ENCODE measurements at regions not wholly inside any gene's neighbourhood (a gene's known extent, or its start where the extent isn't known, plus 50 kb on each side); places are given as distances from the start of the nearest gene placed in this dataset.
"Not testable (repeated sequence)": the region's sequence is repeated elsewhere in the genome, so short reads cannot be mapped to it uniquely, and the experiment has no call there.

DNA sequence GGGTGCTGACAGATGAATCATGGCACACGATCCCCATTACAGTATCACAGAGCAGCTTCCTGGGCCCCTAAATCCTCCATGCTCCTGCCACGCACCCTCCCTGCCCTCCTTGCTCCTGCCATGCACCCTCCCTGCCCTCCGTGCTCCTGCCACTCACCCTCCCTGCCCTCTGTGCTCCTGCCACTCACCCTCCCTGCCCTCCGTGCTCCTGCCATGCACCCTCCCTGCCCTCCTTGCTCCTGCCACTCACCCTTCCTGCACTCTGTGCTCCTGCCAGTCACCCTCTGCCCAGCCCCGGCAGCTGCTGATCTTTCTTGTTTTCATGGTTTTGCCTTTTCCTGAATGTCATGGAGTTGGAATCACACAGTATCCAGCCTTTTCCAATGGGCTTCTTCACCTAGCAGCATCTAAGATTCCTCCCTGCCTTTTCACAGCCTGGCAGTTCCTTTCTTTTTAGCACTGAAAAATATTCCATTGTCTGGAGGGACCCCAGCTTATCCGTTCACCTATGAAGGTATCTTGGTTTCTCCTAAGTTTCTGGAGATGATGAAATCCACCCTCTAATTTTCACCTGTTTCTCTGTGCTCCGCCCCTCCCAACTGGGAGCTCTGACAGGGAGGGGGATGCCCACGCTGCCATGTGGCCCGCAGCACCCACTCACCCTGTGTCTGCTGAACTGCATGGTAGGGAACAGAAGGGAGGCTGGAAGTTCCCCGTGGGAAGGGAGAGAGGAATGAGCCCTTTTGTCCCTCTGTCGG is 142.3 kb downstream of the NPIPB11 start:
- H3K36me3 Mint-ChIP-seq (ENCODE audit: low read depth); H3K27ac Mint-ChIP-seq; CTCF ChIA-PET; H3K4me1 Mint-ChIP-seq; ATAC-seq; H3K9me3 Mint-ChIP-seq (ENCODE audit: low read depth); H3K4me3 Mint-ChIP-seq; intact Hi-C loops (cut with DNase I, micrococcal nuclease); POLR2A ChIA-PET; DNase-seq; H3K27me3 Mint-ChIP-seq: not testable (repeated sequence)

- CTCF ChIA-PET; H3K9me3 Mint-ChIP-seq (ENCODE audit: low read depth); H3K27me3 Mint-ChIP-seq; H3K4me1 Mint-ChIP-seq; DNase-seq; intact Hi-C loops (cut with DNase I, micrococcal nuclease); H3K4me3 Mint-ChIP-seq; H3K36me3 Mint-ChIP-seq (ENCODE audit: low read depth); H3K27ac Mint-ChIP-seq; ATAC-seq; POLR2A ChIA-PET: not testable (repeated sequence)
These were observed 143.8 kb downstream of the NPIPB11 start for GRCh38 chr16:29262725-29263124.

GRCh38 chr16:29261427-29262248 is 144.9 kb downstream of the NPIPB11 start:
- DNase-seq; H3K36me3 Mint-ChIP-seq (ENCODE audit: low read depth); POLR2A ChIA-PET; ATAC-seq; CTCF ChIA-PET; H3K27me3 Mint-ChIP-seq; H3K4me3 Mint-ChIP-seq; H3K4me1 Mint-ChIP-seq; H3K27ac Mint-ChIP-seq; H3K9me3 Mint-ChIP-seq (ENCODE audit: low read depth); intact Hi-C loops (cut with DNase I, micrococcal nuclease): not testable (repeated sequence)

DNA sequence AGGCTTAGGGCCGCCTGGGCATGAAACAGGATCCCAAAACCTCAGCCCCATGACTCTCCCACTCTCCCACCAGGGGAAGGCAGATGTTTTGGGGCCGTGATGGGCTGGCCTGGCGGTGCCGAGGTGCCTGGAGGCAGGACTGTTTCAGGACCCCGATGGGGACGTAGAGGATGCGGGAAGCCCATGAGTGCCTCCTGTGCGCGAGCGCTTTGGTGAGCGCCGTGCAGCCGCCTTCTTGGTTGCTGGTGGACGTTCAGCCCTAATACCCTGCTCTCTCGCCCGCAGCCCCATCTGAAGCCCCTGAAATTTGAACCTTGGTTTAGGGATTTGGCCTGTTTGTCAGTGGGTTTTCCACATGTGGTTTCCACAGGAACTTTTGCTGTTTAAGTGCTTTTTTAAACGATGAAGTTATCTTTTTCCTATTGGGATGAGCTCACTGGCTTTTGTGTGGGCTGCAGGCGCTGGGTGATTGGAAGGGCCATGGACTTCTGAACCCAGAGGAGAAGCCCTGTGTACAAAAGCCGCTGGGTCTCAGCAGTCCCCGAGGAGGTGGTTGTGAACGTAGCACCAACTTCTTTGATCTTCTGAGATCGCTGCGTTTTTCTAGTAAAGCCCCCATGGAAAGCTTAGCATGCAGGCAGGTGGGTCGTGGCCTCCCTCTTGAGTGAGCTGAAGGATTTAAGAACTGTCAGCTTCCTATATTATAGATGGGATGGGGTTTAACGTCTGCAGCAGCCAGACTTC is 145.7 kb downstream of the NPIPB11 start:
- H3K36me3 Mint-ChIP-seq (ENCODE audit: low read depth); POLR2A ChIA-PET; H3K4me1 Mint-ChIP-seq; H3K4me3 Mint-ChIP-seq; H3K27ac Mint-ChIP-seq; CTCF ChIA-PET; intact Hi-C loops (cut with DNase I, micrococcal nuclease); H3K9me3 Mint-ChIP-seq (ENCODE audit: low read depth); ATAC-seq; DNase-seq; H3K27me3 Mint-ChIP-seq: not testable (repeated sequence)

DNA sequence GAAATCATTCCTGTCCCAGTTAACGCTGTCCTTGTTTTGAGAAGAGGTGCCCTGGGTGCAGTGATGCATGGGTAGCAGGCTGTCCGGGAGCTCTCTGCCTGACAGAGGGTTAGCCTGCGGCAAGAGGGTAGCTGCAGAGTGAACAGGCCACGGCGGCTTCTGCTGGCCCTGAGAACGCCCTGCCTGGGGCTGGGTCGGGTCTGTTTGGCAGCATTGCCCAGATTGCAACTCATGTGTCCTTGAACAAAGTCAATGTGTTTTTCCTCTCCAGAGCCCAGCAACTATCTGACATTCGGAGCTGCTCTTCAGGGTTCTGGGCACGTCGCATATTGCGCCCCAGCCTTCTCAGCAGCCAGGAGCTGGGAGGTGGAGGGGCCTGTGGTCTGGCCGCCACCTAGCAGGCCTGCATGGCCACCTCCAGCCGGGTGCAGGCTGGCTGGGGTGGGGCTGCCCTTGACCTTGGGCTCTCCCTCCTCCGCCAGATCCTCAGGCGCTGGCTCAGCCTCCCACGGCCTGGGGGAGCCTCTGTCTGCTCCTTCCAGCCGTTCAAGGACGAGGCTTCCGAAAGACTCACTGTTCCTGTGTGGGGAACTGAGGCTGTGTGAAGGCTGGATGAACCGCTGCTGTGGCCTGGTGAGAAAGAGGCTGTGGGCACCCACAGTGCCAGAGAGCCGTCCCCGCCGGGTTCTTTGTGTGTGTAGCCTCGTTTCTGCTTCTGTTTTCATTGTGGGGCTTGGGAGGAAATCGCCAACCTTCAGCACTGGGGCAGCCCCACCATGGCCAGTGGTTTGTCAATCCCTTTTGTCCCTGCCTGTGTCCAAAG is 146.7 kb downstream of the NPIPB11 start:
- H3K4me3 Mint-ChIP-seq; DNase-seq; H3K27ac Mint-ChIP-seq; CTCF ChIA-PET; H3K9me3 Mint-ChIP-seq (ENCODE audit: low read depth); POLR2A ChIA-PET; intact Hi-C loops (cut with DNase I, micrococcal nuclease); H3K36me3 Mint-ChIP-seq (ENCODE audit: low read depth); H3K27me3 Mint-ChIP-seq; ATAC-seq; H3K4me1 Mint-ChIP-seq: not testable (repeated sequence)

GRCh38 chr16:29258946-29259634 is 147.4 kb downstream of the NPIPB11 start:
- H3K4me3 Mint-ChIP-seq; H3K36me3 Mint-ChIP-seq (ENCODE audit: low read depth); H3K27me3 Mint-ChIP-seq; DNase-seq; CTCF ChIA-PET; H3K27ac Mint-ChIP-seq; H3K9me3 Mint-ChIP-seq (ENCODE audit: low read depth); H3K4me1 Mint-ChIP-seq; intact Hi-C loops (cut with DNase I, micrococcal nuclease); POLR2A ChIA-PET; ATAC-seq: not testable (repeated sequence)

DNA sequence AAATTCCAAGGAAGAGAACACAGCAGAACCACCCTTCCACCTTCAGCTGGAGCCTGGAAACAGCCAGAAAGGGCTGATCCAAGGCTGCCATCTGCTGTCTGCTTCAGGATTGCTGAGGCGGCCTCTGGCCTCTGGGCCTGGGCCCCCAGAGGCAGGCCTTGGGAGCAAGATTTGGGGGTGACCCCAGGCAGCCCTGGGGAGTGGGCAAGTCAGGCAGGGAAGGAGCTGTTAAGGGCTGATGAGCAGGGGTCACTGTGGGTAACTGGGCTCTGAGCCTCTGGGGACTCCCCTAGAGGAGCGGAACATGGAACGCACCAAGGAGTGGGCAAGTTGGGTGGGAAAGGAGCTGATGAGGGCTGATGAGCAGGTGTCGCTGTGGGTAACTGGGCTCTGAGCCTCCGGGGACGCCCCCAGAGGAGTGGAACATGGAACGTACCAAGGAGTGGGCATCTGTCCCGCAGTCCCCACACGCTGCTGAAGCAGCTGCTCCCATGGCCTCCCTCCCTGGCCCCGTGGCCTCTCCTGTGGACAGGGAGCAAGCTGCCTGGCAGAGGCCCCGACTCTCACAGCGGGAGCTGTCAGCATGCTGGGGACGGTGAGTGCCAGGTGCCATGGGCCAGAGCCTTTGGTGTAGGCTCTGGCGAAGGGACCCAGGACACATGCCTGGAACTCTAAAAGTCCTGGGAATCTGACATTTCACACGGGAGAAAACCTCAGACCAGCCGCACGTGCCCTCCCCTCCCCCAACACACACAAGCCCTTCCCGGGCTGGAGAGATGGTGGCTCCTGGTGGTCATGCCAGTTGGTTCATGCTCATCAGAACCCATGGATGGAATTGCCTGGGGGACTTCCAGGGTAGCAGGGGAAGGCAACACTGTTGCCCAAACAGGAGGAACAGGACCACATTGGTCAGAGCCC is 148.8 kb downstream of the NPIPB11 start:
- H3K9me3 Mint-ChIP-seq (ENCODE audit: low read depth); CTCF ChIA-PET; H3K27ac Mint-ChIP-seq; intact Hi-C loops (cut with DNase I, micrococcal nuclease); H3K4me3 Mint-ChIP-seq; H3K27me3 Mint-ChIP-seq; H3K36me3 Mint-ChIP-seq (ENCODE audit: low read depth); ATAC-seq; POLR2A ChIA-PET; DNase-seq: not testable (repeated sequence)
- peaks cover 13% of the 10 kb centered on the region for H3K4me1 Mint-ChIP-seq

DNA sequence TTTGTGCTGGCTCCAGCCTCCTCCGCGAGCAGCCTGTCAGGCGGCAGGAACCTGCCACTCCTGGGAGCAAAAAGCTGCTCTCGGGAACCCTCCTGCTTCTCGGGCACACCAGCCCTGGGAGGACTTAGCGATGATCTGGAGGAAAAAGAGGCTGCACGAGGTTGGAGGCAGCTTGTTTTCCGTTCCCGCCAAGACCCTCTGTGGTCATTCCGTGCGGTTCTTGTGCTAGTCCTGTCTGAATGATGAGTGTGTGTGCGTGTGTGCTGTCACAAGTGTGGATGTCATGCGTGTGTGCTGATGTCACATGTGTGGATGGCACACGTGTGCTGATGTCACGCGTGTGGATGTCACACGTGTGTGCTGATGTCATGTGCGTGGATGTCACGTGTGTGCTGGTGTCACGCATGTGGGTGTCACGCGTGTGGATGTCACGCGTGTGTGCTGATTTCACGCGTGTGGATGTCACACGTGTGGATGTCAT is 150.0 kb downstream of the NPIPB11 start:
- H3K27ac Mint-ChIP-seq, result no peak overlapping the region
- H3K36me3 Mint-ChIP-seq (ENCODE audit: low read depth), result peaks cover 11% of the 10 kb centered on the region
- CTCF ChIA-PET, result no interaction called here
- H3K27me3 Mint-ChIP-seq, result no peaks in the 10 kb centered on the region
- peaks cover 13% of the 10 kb centered on the region for H3K4me1 Mint-ChIP-seq
- ATAC-seq (no peak), DNase-seq (no peak)
- no peak overlapping the region for H3K4me3 Mint-ChIP-seq
- POLR2A ChIA-PET, result no interaction called here
- no peaks in the 10 kb centered on the region for H3K9me3 Mint-ChIP-seq (ENCODE audit: low read depth)
- intact Hi-C loops (cut with DNase I, micrococcal nuclease), result no loop called here

- ATAC-seq; POLR2A ChIA-PET; DNase-seq; CTCF ChIA-PET; intact Hi-C loops (cut with DNase I, micrococcal nuclease); H3K9me3 Mint-ChIP-seq (ENCODE audit: low read depth); H3K27me3 Mint-ChIP-seq; H3K4me3 Mint-ChIP-seq; H3K27ac Mint-ChIP-seq: not testable (repeated sequence)
- peaks cover 16% of the 10 kb centered on the region for H3K36me3 Mint-ChIP-seq (ENCODE audit: low read depth)
- H3K4me1 Mint-ChIP-seq, result peaks cover 13% of the 10 kb centered on the region
These were observed 150.6 kb downstream of the NPIPB11 start for GRCh38 chr16:29255957-29256356.

GRCh38 chr16:29255496-29255796 is 151.1 kb downstream of the NPIPB11 start:
- DNase-seq; H3K9me3 Mint-ChIP-seq (ENCODE audit: low read depth); H3K27ac Mint-ChIP-seq; CTCF ChIA-PET; POLR2A ChIA-PET; ATAC-seq; H3K4me3 Mint-ChIP-seq; intact Hi-C loops (cut with DNase I, micrococcal nuclease); H3K27me3 Mint-ChIP-seq: not testable (repeated sequence)
- H3K36me3 Mint-ChIP-seq (ENCODE audit: low read depth), result peaks cover 18% of the 10 kb centered on the region
- peaks cover 13% of the 10 kb centered on the region for H3K4me1 Mint-ChIP-seq

Data from activated CD4-positive, alpha-beta T cell treated with anti-CD3 and anti-CD28 coated beads for 36 hours (primary cell).